ENCODE measurements at regions not wholly inside any gene's neighbourhood (a gene's known extent, or its start where the extent isn't known, plus 50 kb on each side); places are given as distances from the start of the nearest gene placed in this dataset.

DNA sequence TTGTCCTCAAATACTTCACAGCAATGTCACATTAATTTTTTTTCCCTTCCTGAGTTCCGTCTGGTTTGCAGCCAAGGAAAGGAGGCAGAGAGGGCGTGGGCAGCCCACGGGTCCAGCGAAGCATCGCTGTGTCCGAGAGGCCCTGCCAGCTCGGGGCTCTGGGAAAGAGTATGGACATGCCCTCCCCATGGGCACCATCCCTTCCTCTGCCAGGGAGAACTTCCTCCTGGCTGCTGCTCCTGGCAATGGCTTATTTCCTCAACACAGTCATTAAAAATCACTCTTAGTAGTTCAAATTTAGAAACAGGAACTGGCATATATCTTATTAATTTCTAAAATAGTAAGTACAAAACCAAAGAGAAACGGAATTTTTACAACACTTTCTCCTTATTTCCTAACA, 115.4 kb downstream of the RIPK4 start:
- H3K4me2 ChIP-seq (ENCODE audit: low read length) = no peak overlapping the region
- no peaks in the 10 kb centered on the region for H3K9me3 ChIP-seq (ENCODE audit: insufficient read depth, low read length)
- no peak overlapping the region for H3K9ac ChIP-seq (ENCODE audit: low read length)
- H3K4me3 ChIP-seq (ENCODE audit: low read length) = no peak overlapping the region
- no peaks in the 10 kb centered on the region for H4K20me1 ChIP-seq (ENCODE audit: insufficient read depth, low read length)
- no peak overlapping the region for H2AFZ ChIP-seq (ENCODE audit: low read depth, low read length)
- TF ChIP-seq, protein P1, sequence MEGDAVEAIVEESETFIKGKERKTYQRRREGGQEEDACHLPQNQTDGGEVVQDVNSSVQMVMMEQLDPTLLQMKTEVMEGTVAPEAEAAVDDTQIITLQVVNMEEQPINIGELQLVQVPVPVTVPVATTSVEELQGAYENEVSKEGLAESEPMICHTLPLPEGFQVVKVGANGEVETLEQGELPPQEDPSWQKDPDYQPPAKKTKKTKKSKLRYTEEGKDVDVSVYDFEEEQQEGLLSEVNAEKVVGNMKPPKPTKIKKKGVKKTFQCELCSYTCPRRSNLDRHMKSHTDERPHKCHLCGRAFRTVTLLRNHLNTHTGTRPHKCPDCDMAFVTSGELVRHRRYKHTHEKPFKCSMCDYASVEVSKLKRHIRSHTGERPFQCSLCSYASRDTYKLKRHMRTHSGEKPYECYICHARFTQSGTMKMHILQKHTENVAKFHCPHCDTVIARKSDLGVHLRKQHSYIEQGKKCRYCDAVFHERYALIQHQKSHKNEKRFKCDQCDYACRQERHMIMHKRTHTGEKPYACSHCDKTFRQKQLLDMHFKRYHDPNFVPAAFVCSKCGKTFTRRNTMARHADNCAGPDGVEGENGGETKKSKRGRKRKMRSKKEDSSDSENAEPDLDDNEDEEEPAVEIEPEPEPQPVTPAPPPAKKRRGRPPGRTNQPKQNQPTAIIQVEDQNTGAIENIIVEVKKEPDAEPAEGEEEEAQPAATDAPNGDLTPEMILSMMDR (IDR thresholded peaks at IDR 0.05; ENCODE audit: low read depth, low read length) = no peak
- TF ChIP-seq EZH2phosphoT487 (IDR thresholded peaks at IDR 0.05; ENCODE audit: low read depth) = no peak
- peaks cover 11% of the 10 kb centered on the region for H3K4me1 ChIP-seq (ENCODE audit: low read length)
- H3K36me3 ChIP-seq (replicated peaks; ENCODE audit: low read depth, low read length) = no peaks in the 10 kb centered on the region
- no peak overlapping the region for H3K27ac ChIP-seq (ENCODE audit: low read length)
- H3K79me2 ChIP-seq (ENCODE audit: low read length) = no peaks in the 10 kb centered on the region
- H3K27me3 ChIP-seq (ENCODE audit: low read depth, low read length) = no peaks in the 10 kb centered on the region; the same call in 1 of the 2 replicates

DNA sequence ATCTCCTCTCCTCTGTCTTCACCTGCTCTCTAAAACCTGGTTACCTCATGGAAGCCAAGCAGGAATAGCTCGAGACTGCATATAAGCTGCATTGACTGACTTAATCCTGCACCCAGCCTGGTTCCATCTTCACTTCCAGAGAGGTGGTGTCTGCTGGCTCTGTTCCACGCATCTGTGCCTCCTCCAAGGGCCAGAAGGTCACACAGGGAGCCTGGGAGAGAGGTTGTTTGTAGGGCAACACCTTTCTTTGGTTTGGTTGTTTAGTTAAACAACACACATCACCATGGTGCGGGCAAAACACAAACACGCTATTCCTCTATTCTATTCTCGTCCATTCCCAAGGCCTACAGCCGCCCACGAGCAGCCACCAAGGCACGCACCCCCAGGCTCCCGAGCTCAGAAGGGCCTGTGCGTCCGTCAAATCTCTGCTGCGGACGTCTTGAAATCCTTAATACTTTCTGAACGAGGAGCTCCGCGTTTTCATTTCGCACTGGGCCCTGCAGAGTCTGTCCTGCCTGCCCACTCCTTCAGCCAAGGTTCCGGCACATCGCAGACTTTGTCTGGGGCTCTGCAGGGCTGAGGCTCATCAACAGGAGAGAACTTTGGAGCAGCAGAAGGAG, 116.2 kb downstream of the RIPK4 start:
- no peaks in the 10 kb centered on the region for H3K27me3 ChIP-seq (ENCODE audit: low read depth, low read length)
- no peaks in the 10 kb centered on the region for H3K79me2 ChIP-seq (ENCODE audit: low read length)
- no peak overlapping the region for H3K4me3 ChIP-seq (ENCODE audit: low read length)
- H3K36me3 ChIP-seq (replicated peaks; ENCODE audit: low read depth, low read length) = no peaks in the 10 kb centered on the region
- no peak overlapping the region for H3K4me2 ChIP-seq (ENCODE audit: low read length)
- no peak overlapping the region for H3K27ac ChIP-seq (ENCODE audit: low read length)
- H3K9ac ChIP-seq (ENCODE audit: low read length) = no peak overlapping the region
- no peak for TF ChIP-seq EZH2phosphoT487 (IDR thresholded peaks at IDR 0.05; ENCODE audit: low read depth)
- TF ChIP-seq, protein P1 (IDR thresholded peaks at IDR 0.05; ENCODE audit: low read depth, low read length) = no peak
- no peak overlapping the region for H2AFZ ChIP-seq (ENCODE audit: low read depth, low read length)
- H4K20me1 ChIP-seq (ENCODE audit: insufficient read depth, low read length) = no peaks in the 10 kb centered on the region
- H3K9me3 ChIP-seq (ENCODE audit: insufficient read depth, low read length) = no peaks in the 10 kb centered on the region
- peaks cover 11% of the 10 kb centered on the region for H3K4me1 ChIP-seq (ENCODE audit: low read length)

DNA sequence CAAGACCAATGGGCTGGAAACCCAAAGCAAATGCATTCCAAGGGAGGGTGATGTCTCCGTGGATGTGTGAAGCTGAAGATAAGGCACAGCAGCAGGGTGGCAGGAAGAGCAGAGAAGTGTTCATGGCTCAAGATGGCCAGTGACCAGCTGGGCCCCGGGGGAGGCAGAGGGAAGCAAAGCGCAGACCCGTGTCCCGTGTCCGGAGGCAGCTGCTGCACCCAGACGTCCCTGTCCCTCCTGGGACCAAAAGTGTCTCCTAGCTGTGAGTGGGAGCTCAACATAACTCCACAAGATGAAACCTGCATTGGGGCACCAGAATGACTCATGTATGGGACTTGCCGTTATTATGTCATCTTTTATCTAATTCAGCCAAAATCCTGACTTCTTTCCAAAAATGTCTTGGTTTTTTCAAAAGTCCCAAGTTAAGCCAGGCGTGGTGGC, 118.2 kb downstream of the RIPK4 start:
- no peaks in the 10 kb centered on the region for H3K79me2 ChIP-seq (ENCODE audit: low read length)
- no peaks in the 10 kb centered on the region for H4K20me1 ChIP-seq (ENCODE audit: insufficient read depth, low read length)
- no peak overlapping the region for H3K27ac ChIP-seq (ENCODE audit: low read length)
- H3K4me1 ChIP-seq (ENCODE audit: low read length) = peaks cover 6% of the 10 kb centered on the region; the same call in 1 of the 2 replicates
- H3K36me3 ChIP-seq (replicated peaks; ENCODE audit: low read depth, low read length) = no peaks in the 10 kb centered on the region
- H3K27me3 ChIP-seq (ENCODE audit: low read depth, low read length) = no peaks in the 10 kb centered on the region; the same call in 1 of the 2 replicates
- H3K9ac ChIP-seq (ENCODE audit: low read length) = no peak overlapping the region
- no peak for TF ChIP-seq EZH2phosphoT487 (IDR thresholded peaks at IDR 0.05; ENCODE audit: low read depth)
- TF ChIP-seq, protein P1 (IDR thresholded peaks at IDR 0.05; ENCODE audit: low read depth, low read length) = no peak
- H3K4me2 ChIP-seq (ENCODE audit: low read length) = no peak overlapping the region
- H3K9me3 ChIP-seq (ENCODE audit: insufficient read depth, low read length) = no peaks in the 10 kb centered on the region
- H3K4me3 ChIP-seq (ENCODE audit: low read length) = no peak overlapping the region
- no peak overlapping the region for H2AFZ ChIP-seq (ENCODE audit: low read depth, low read length)

DNA sequence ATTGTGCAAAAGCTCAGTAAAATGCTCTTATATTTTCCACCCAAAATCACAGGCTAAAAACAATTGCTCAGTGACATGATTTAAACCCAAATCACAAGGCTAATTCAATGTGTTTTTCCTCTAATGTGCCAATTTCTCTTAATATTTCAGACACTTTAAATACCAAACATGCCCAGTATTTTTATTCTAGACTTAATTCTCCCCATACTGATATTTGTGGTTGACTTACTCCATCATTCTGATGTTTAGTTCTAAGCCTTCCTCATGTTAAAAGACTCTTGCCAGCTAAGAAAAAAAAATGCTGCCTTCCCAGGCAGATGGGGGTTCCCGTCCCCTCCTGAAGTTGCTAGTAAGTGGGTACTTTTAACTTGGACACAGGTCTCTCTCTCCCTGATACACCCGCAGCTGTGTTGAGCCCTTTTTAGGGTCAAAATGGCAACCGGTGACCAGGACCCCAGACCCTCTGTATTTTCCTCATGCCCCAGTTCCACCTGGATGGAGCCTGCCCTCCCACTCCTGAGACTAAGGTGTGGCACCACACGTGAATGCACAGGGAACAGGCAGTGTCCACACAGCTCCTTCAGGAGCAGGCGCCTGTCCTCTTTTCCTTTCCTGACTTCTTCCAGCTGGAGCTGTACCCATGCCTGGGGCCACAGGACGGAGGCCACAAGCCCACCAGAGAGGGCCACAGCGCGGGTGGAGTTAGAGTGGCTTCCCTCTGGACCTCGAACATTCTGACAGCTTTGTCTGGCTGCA, 118.9 kb downstream of the RIPK4 start:
- Histone ChIP-seq H3K4me1 (ENCODE audit: low read length) (peaks cover 6% of the 10 kb centered on the region; the same call in 1 of the 2 replicates), H3K4me2 (ENCODE audit: low read length) (no peak overlapping the region)

More for the DNA sequence above, 118.9 kb downstream of the RIPK4 start:
- TF ChIP-seq, protein P1 (IDR thresholded peaks at IDR 0.05; ENCODE audit: low read depth, low read length) = no peak
- TF ChIP-seq EZH2phosphoT487 (IDR thresholded peaks at IDR 0.05; ENCODE audit: low read depth) = no peak
- Histone ChIP-seq H3K4me3 (ENCODE audit: low read length) (no peak overlapping the region), H3K9ac (ENCODE audit: low read length) (no peak overlapping the region), H3K9me3 (ENCODE audit: insufficient read depth, low read length) (no peaks in the 10 kb centered on the region), H4K20me1 (ENCODE audit: insufficient read depth, low read length) (no peaks in the 10 kb centered on the region), H3K79me2 (ENCODE audit: low read length) (no peaks in the 10 kb centered on the region), H2AFZ (ENCODE audit: low read depth, low read length) (no peak overlapping the region), H3K27me3 (ENCODE audit: low read depth, low read length) (no peaks in the 10 kb centered on the region; the same call in 1 of the 2 replicates), H3K27ac (ENCODE audit: low read length) (no peak overlapping the region), H3K36me3 (replicated peaks; ENCODE audit: low read depth, low read length) (no peaks in the 10 kb centered on the region)
